ENCODE measurements at regions not wholly inside any gene's neighbourhood (a gene's known extent, or its start where the extent isn't known, plus 50 kb on each side); places are given as distances from the start of the nearest gene placed in this dataset.
"Not testable (repeated sequence)": the region's sequence is repeated elsewhere in the genome, so short reads cannot be mapped to it uniquely, and the experiment has no call there.

GRCh38 chr3:177893331-177893730, 642.9 kb upstream of the KCNMB2 start:
- DNase-seq (ENCODE audit: low read depth): no peak
- no peak overlapping the region for H3K4me3 ChIP-seq (ENCODE audit: low read depth, low read length)

GRCh38 chr3:177894081-177894728, 642.0 kb upstream of the KCNMB2 start:
- DNase-seq (ENCODE audit: low read depth): no peak
- no peak overlapping the region for H3K4me3 ChIP-seq (ENCODE audit: low read depth, low read length)

GRCh38 chr3:177898185-177898584, 638.1 kb upstream of the KCNMB2 start:
- H3K4me3 ChIP-seq (ENCODE audit: low read depth, low read length): no peak overlapping the region
- DNase-seq (ENCODE audit: low read depth): no peak

GRCh38 chr3:177899275-177900067, 636.8 kb upstream of the KCNMB2 start:
- no peak overlapping the region for H3K4me3 ChIP-seq (ENCODE audit: low read depth, low read length)
- no peak for DNase-seq (ENCODE audit: low read depth)

- H3K4me3 ChIP-seq (ENCODE audit: low read depth, low read length): no peak overlapping the region
- DNase-seq (ENCODE audit: low read depth): no peak
These were observed 633.4 kb upstream of the KCNMB2 start for GRCh38 chr3:177902876-177903275.

- DNase-seq (ENCODE audit: low read depth): no peak
These were observed 631.6 kb upstream of the KCNMB2 start for GRCh38 chr3:177904621-177905020.

GRCh38 chr3:177905173-177906125, 630.8 kb upstream of the KCNMB2 start:
- no peak overlapping the region for H3K4me3 ChIP-seq (ENCODE audit: low read depth, low read length)

More at GRCh38 chr3:177904621-177905020, 631.6 kb upstream of the KCNMB2 start:
- H3K4me3 ChIP-seq (ENCODE audit: low read depth, low read length): no peak overlapping the region

GRCh38 chr3:177906126-177906511, 630.1 kb upstream of the KCNMB2 start:
- no peak overlapping the region for H3K4me3 ChIP-seq (ENCODE audit: low read depth, low read length)
- peak; percentile 57 for DNase-seq (ENCODE audit: low read depth)

More at GRCh38 chr3:177905173-177906125, 630.8 kb upstream of the KCNMB2 start:
- DNase-seq (ENCODE audit: low read depth): peak; percentile 42

GRCh38 chr3:177906578-177907229, 629.5 kb upstream of the KCNMB2 start:
- no peak for DNase-seq (ENCODE audit: low read depth)
- H3K4me3 ChIP-seq (ENCODE audit: low read depth, low read length): no peak overlapping the region

- DNase-seq (ENCODE audit: low read depth); H3K4me3 ChIP-seq (ENCODE audit: low read depth, low read length): not testable (repeated sequence)
These were observed 626.7 kb upstream of the KCNMB2 start for GRCh38 chr3:177909530-177909929.

GRCh38 chr3:177914224-177914623, 622.0 kb upstream of the KCNMB2 start:
- no peak for DNase-seq (ENCODE audit: low read depth)

GRCh38 chr3:177916461-177916860, 619.8 kb upstream of the KCNMB2 start:
- H3K4me3 ChIP-seq (ENCODE audit: low read depth, low read length): no peak overlapping the region
- DNase-seq (ENCODE audit: low read depth): no peak

More at GRCh38 chr3:177914224-177914623, 622.0 kb upstream of the KCNMB2 start:
- H3K4me3 ChIP-seq (ENCODE audit: low read depth, low read length): no peak overlapping the region

- no peak overlapping the region for H3K4me3 ChIP-seq (ENCODE audit: low read depth, low read length)
- no peak for DNase-seq (ENCODE audit: low read depth)
These were observed 618.9 kb upstream of the KCNMB2 start for GRCh38 chr3:177917234-177917861.

GRCh38 chr3:177921153-177921552, 615.1 kb upstream of the KCNMB2 start:
- DNase-seq (ENCODE audit: low read depth): no peak
- H3K4me3 ChIP-seq (ENCODE audit: low read depth, low read length): no peak overlapping the region

GRCh38 chr3:177924261-177924660, 612.0 kb upstream of the KCNMB2 start:
- no peak for DNase-seq (ENCODE audit: low read depth)
- no peak overlapping the region for H3K4me3 ChIP-seq (ENCODE audit: low read depth, low read length)

GRCh38 chr3:177928172-177928873, 607.9 kb upstream of the KCNMB2 start:
- no peak for DNase-seq (ENCODE audit: low read depth)
- no peak overlapping the region for H3K4me3 ChIP-seq (ENCODE audit: low read depth, low read length)

- no peak overlapping the region for H3K4me3 ChIP-seq (ENCODE audit: low read depth, low read length)
- DNase-seq (ENCODE audit: low read depth): no peak
These were observed 606.9 kb upstream of the KCNMB2 start for GRCh38 chr3:177929310-177929709.

GRCh38 chr3:177930771-177931170, 605.5 kb upstream of the KCNMB2 start:
- H3K4me3 ChIP-seq (ENCODE audit: low read depth, low read length): no peak overlapping the region
- DNase-seq (ENCODE audit: low read depth): no peak

Data from skeletal muscle cell (primary cell).